Urothelium cell line (cell line): ENCODE measurements at regions not wholly inside any gene's neighbourhood (a gene's known extent, or its start where the extent isn't known, plus 50 kb on each side); places are given as distances from the start of the nearest gene placed in this dataset.

Experiments
- DNase-seq: peaks from one replicate; pipeline ENCODE4 v3.0.0; 2011; ENCODE audit warnings: low spot score, mixed read lengths
- FAIRE-seq: peaks from 2 replicates; lab custom pipeline; 2011; peaks lifted over from hg19 to GRCh38; lab: Jason Lieb, UNC

GRCh38 chr1:147452809-147453208 is 88.5 kb upstream of the BCL9 start:
- DNase-seq (no peak), FAIRE-seq (no peak)

DNA sequence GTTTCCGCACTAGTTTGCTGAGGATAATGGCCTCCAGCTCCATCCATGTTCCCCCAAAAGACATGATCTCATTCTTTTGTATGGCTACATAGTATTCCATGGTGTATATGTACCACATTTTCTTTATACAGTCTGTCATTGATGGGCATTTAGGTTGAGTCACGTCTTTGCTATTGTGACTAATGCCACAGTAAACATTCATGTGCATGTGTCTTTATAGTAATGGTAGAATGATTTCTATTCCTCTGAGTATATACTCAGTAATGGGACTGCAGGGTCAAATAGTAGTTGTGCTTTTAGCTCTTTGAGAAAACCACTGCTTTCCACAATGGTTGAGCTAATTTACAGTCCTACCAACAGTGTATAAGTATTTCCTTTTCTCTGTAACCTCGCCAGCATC is 78.3 kb upstream of the BCL9 start:
- FAIRE-seq: no peak
- DNase-seq: no peak

DNA sequence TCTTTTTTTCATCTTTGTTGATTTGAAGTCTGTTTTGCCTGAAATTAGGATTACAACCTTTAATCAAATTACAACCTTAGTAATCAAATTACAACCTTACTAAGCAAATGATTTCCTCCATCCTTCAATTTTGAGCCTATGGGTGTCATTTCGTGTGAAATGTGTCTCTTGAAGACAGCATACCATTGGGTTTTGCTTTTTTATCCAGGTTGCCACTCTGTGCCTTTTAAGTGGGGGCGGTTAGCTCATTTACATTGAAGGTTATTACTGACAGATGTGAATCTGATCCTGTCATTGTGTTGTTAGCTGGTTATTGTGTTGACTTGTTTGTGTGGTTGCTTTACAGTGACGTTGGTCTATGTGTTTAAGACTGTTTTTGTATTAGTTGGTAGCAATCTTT is 74.8 kb upstream of the BCL9 start:
- FAIRE-seq (no peak), DNase-seq (no peak)

DNA sequence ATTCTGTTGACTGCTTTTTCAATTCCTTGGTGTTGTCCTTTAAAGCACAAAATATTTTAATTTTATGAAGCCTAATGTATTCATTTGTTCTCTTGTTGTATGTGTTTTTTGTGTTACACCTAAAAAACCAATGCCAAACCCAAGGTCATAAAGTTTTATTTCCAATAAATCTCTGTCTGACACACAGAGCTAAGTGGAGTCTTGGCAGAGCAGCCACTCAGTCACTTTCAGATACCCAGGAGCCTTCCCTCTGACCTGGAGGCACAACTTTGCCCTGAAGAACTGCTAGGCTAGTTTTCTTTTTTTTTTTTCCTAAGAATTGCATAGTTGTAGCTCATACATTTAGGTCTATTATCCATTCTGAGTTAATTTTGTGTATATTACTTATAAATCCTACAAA is 71.2 kb upstream of the BCL9 start:
- DNase-seq: no peak
- no peak for FAIRE-seq

DNA sequence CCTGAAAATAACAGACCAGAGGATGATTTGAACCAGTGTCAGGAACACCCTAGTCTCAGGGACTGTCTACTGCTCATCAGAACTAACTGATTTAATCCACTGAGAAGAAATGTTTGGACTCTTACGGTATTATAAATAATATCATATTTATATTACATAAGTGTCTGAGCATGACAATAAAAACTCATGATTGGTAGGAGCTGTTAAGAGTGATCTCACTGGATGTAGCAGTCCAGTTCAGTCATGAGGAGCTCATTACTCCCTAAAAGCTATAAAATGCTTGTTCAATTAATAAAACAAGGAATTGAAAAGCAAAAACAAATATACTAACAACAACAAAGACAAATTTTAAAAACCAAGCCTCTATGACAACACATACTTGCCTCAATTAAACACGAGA is 68.8 kb upstream of the BCL9 start:
- DNase-seq (no peak), FAIRE-seq (no peak)

DNA sequence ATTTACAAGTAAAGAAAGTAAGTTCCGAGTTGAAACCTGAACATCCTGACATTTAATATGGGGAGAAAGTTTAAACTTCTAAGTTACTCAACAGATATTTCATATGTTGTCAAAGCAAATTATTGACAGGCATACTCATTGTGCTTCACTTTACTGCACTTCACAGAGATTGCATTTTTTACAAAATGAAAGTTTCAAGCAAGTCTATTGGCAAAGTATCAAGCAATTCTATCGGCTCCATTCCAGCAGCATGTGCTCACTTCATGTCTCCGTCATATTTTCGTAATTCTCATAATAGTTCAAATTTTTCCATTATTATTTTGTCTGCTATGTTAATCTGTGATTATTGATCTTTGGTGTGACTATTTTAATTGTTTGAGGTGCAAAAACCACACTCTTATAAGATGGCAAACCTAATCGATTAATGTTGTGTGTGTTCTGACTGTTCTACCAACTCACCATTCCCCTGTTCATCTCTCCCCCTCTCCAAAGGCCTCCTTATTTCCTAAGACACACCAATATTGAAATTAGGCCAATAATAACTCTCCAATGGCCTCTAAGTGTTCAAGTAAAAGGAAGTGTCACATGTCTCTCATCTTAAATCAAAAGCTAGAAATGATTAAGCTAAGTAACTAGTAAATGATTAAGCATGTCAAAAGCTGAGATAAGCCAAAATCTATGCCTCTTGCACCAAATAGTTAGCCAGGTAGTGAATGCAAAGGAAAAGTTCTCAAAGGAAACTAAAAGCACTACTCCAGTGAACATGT is 68.2 kb upstream of the BCL9 start:
- DNase-seq (no peak), FAIRE-seq (no peak)

- DNase-seq (no peak), FAIRE-seq (no peak)
Measured at GRCh38 chr1:147473733-147474049, 67.6 kb upstream of the BCL9 start.

DNA sequence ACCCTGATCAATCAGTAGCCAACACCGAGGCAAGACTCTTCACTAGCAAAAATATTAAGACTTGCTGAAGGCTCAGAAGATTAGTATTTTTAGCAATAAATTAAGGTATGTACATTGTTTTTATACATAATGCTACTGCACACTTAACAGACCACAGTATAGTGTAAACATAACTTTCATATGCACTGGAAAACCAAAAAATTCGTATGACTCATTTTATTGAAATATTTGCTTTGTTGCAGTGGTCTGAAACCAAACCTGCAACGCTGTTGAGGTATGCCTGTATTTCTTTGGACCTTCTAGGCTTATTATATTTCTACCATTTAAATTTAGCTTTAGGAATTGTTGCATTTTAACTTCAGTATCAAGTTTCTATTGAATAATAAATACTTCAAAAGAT is 65.8 kb upstream of the BCL9 start:
- FAIRE-seq: no peak

DNA sequence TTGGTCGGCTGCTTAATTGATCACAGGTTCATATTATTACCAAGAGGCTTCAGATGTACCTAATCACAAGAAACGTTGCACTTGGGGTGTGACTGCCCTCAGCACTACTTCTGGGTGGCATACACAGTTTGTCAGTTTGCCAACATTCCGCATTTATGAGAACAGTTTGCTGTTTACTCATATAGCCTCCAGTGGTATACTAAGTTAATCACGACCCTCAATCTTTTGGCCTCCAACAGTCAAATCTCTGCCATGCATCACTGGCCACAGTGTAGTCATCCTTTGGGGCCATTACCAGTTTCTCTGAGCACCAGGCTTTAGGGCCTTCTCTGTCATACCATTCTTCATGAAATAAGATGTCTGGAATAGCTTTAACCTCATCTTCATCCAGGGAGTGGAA is 62.8 kb upstream of the BCL9 start:
- no peak for DNase-seq
- no peak for FAIRE-seq

More for the DNA sequence above, 65.8 kb upstream of the BCL9 start:
- no peak for DNase-seq

DNA sequence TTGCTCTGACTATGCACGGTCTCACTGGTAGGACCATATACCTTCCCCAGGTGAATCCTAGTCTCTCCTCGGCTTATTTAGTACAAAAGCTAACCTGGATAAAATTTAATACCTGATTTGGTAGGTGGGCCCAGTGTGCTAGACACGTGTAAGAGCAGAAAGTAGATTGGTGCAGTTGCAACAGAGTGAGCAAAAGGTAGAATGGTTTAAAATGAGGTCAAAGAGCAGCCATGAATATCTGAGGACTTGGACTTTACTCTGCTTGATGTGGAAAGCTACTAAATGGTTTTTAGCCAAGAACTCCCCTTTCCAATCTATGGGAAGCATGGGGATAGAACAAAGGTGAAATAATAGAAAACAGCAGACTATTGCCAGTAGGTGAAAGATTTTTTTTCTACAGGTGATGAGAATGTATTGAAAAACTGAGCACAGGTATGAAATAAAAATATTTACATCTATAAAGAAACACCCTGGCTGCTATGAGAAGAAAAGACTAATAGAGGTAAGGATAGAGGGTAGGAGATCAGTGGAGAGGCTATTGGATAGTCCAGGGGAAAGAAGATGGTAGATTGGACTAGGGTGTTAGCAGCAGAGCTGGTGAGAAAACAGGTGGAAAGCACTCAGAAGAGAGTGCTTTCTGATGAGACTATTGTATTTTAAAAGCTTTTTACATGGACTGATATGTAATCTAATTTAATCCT is 61.3 kb upstream of the BCL9 start:
- no peak for FAIRE-seq

GRCh38 chr1:147480565-147480935 is 60.8 kb upstream of the BCL9 start:
- no peak for FAIRE-seq
- DNase-seq: no peak

More for the DNA sequence above, 61.3 kb upstream of the BCL9 start:
- DNase-seq: no peak

- DNase-seq: no peak
- FAIRE-seq: no peak
Measured at GRCh38 chr1:147486876-147487656, 54.2 kb upstream of the BCL9 start.

DNA sequence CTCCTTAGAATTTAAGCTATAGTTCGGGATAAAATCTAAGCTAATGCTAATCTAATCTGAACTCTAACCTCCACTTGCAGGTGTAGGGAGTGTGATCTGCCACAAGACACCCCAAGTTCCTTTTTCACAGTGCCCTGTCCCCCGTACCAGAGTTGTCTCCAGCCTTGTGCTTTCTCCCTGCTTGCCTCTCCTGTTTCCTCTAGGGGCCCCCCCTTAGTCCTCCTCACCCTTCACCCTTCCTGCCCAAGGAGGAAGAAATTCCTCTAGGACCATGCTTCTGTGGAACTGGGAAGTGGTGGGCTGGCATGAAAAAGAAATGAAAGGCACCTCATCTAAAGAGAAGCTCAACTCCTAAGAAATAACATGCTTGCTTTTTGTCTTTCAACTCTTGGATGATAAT is 50.2 kb upstream of the BCL9 start:
- DNase-seq: no peak
- FAIRE-seq: no peak
